ENCODE measurements at regions not wholly inside any gene's neighbourhood (a gene's known extent, or its start where the extent isn't known, plus 50 kb on each side); places are given as distances from the start of the nearest gene placed in this dataset.

- H3K4me3 ChIP-seq (ENCODE audit: insufficient read depth in 1 of 2, low read depth in 1 of 2, low read length in 2 of 2): no peak overlapping the region
- no peak overlapping the region for H4K91ac ChIP-seq (ENCODE audit: low read length)
- no peaks in the 10 kb centered on the region for H3K4me1 ChIP-seq (ENCODE audit: control insufficient read depth, insufficient read depth, low read depth, low read length)
- no peak overlapping the region for H2BK5ac ChIP-seq (ENCODE audit: low read depth, low read length, poor library complexity, severe bottlenecking)
- H3K9me3 ChIP-seq (ENCODE audit: control insufficient read depth, low read length): peaks cover 11% of the 10 kb centered on the region
- no peak for DNase-seq
- H3K36me3 ChIP-seq (ENCODE audit: control insufficient read depth in 1 of 2, insufficient read depth in 2 of 2, low read depth in 1 of 2, low read length in 2 of 2): no peaks in the 10 kb centered on the region
- no peak overlapping the region for H2BK12ac ChIP-seq (ENCODE audit: low read length in 2 of 2)
- peaks cover 4 to 74% of the 10 kb centered on the region in 2 experiments for H3K27me3 ChIP-seq (ENCODE audit: control insufficient read depth in 1 of 2, insufficient read depth in 1 of 2, low read length in 2 of 2)
- no peak overlapping the region for H2BK15ac ChIP-seq (ENCODE audit: low read depth, poor library complexity, severe bottlenecking)
- no peak overlapping the region for H2BK120ac ChIP-seq (ENCODE audit: low read depth, low read length)
- H2AFZ ChIP-seq (ENCODE audit: low read depth, low read length): no peak overlapping the region
- H3K14ac ChIP-seq (ENCODE audit: low read length in 2 of 2): no peak overlapping the region
- no peak overlapping the region for H3K4ac ChIP-seq (ENCODE audit: low read depth in 1 of 2, low read length in 2 of 2)
- H3K18ac ChIP-seq (ENCODE audit: low read depth in 1 of 2, low read length in 2 of 2): no peak overlapping the region
- H3K27ac ChIP-seq (ENCODE audit: low read length, poor library complexity, severe bottlenecking): no peak overlapping the region
- H4K8ac ChIP-seq (ENCODE audit: low read length): no peak overlapping the region
- H3K79me1 ChIP-seq (replicated peaks; ENCODE audit: low read length, poor library complexity, severe bottlenecking): no peaks in the 10 kb centered on the region
- no peak overlapping the region for H2AK5ac ChIP-seq (ENCODE audit: low read length, severe bottlenecking)
- WGBS: 72% methylated on average over 3 of the region's 4 CpGs
- no peak overlapping the region for H3K23ac ChIP-seq (ENCODE audit: low read length in 2 of 2)
- H3K9ac ChIP-seq (ENCODE audit: low read length): no peak overlapping the region
- no peak overlapping the region for H3K4me2 ChIP-seq (ENCODE audit: low read length, poor library complexity, severe bottlenecking)
These were observed 565.0 kb downstream of the BCOR start for GRCh38 chrX:39532761-39533160.

- Histone ChIP-seq H2AK5ac (ENCODE audit: low read length, severe bottlenecking) (no peak overlapping the region), H4K91ac (ENCODE audit: low read length) (no peak overlapping the region), H3K27ac (ENCODE audit: low read length, poor library complexity, severe bottlenecking) (no peak overlapping the region), H3K36me3 (ENCODE audit: control insufficient read depth in 1 of 2, insufficient read depth in 2 of 2, low read depth in 1 of 2, low read length in 2 of 2) (no peaks in the 10 kb centered on the region), H3K9ac (ENCODE audit: low read length) (no peak overlapping the region), H3K23ac (ENCODE audit: low read length in 2 of 2) (no peak overlapping the region), H2AFZ (ENCODE audit: low read depth, low read length) (no peak overlapping the region), H2BK5ac (ENCODE audit: low read depth, low read length, poor library complexity, severe bottlenecking) (no peak overlapping the region), H3K4me3 (ENCODE audit: insufficient read depth in 1 of 2, low read depth in 1 of 2, low read length in 2 of 2) (no peak overlapping the region), H2BK15ac (ENCODE audit: low read depth, poor library complexity, severe bottlenecking) (no peak overlapping the region), H3K4ac (ENCODE audit: low read depth in 1 of 2, low read length in 2 of 2) (no peak overlapping the region), H4K8ac (ENCODE audit: low read length) (no peak overlapping the region), H3K4me1 (ENCODE audit: control insufficient read depth, insufficient read depth, low read depth, low read length) (no peaks in the 10 kb centered on the region), H2BK12ac (ENCODE audit: low read length in 2 of 2) (no peak overlapping the region), H2BK120ac (ENCODE audit: low read depth, low read length) (no peak overlapping the region), H3K4me2 (ENCODE audit: low read length, poor library complexity, severe bottlenecking) (no peak overlapping the region), H3K14ac (ENCODE audit: low read length in 2 of 2) (no peak overlapping the region), H3K27me3 (ENCODE audit: control insufficient read depth in 1 of 2, insufficient read depth in 1 of 2, low read length in 2 of 2) (peaks cover 4 to 87% of the 10 kb centered on the region in 2 experiments), H3K18ac (ENCODE audit: low read depth in 1 of 2, low read length in 2 of 2) (no peak overlapping the region), H3K79me1 (replicated peaks; ENCODE audit: low read length, poor library complexity, severe bottlenecking) (no peaks in the 10 kb centered on the region), H3K9me3 (ENCODE audit: control insufficient read depth, low read length) (peaks cover 13% of the 10 kb centered on the region)
- no peak for DNase-seq
- WGBS: 73% methylated on average over 7 of the region's 7 CpGs
These were observed 562.8 kb downstream of the BCOR start for GRCh38 chrX:39534949-39535348.

- H3K4me1 ChIP-seq (ENCODE audit: control insufficient read depth, insufficient read depth, low read depth, low read length): no peaks in the 10 kb centered on the region
- no peak overlapping the region for H3K4me2 ChIP-seq (ENCODE audit: low read length, poor library complexity, severe bottlenecking)
- no peak overlapping the region for H2BK12ac ChIP-seq (ENCODE audit: low read length in 2 of 2)
- DNase-seq: no peak
- H3K27ac ChIP-seq (ENCODE audit: low read length, poor library complexity, severe bottlenecking): no peak overlapping the region
- no peak overlapping the region for H3K18ac ChIP-seq (ENCODE audit: low read depth in 1 of 2, low read length in 2 of 2)
- H3K14ac ChIP-seq (ENCODE audit: low read length in 2 of 2): no peak overlapping the region
- H3K27me3 ChIP-seq (ENCODE audit: control insufficient read depth in 1 of 2, insufficient read depth in 1 of 2, low read length in 2 of 2): peaks cover 4 to 94% of the 10 kb centered on the region in 2 experiments
- H3K4ac ChIP-seq (ENCODE audit: low read depth in 1 of 2, low read length in 2 of 2): no peak overlapping the region
- no peak overlapping the region for H2BK15ac ChIP-seq (ENCODE audit: low read depth, poor library complexity, severe bottlenecking)
- H3K36me3 ChIP-seq (ENCODE audit: control insufficient read depth in 1 of 2, insufficient read depth in 2 of 2, low read depth in 1 of 2, low read length in 2 of 2): no peaks in the 10 kb centered on the region
- no peak overlapping the region for H2AFZ ChIP-seq (ENCODE audit: low read depth, low read length)
- WGBS: 89% methylated on average over 8 of the region's 12 CpGs
- no peak overlapping the region for H2BK120ac ChIP-seq (ENCODE audit: low read depth, low read length)
- H3K9me3 ChIP-seq (ENCODE audit: control insufficient read depth, low read length): peaks cover 15% of the 10 kb centered on the region
- H4K91ac ChIP-seq (ENCODE audit: low read length): no peak overlapping the region
- no peaks in the 10 kb centered on the region for H3K79me1 ChIP-seq (replicated peaks; ENCODE audit: low read length, poor library complexity, severe bottlenecking)
- H3K23ac ChIP-seq (ENCODE audit: low read length in 2 of 2): no peak overlapping the region
- no peak overlapping the region for H3K9ac ChIP-seq (ENCODE audit: low read length)
- no peak overlapping the region for H3K4me3 ChIP-seq (ENCODE audit: insufficient read depth in 1 of 2, low read depth in 1 of 2, low read length in 2 of 2)
- H2AK5ac ChIP-seq (ENCODE audit: low read length, severe bottlenecking): no peak overlapping the region
- no peak overlapping the region for H4K8ac ChIP-seq (ENCODE audit: low read length)
- no peak overlapping the region for H2BK5ac ChIP-seq (ENCODE audit: low read depth, low read length, poor library complexity, severe bottlenecking)
These were observed 561.5 kb downstream of the BCOR start for GRCh38 chrX:39536211-39536610.

- Histone ChIP-seq H3K9me3 (ENCODE audit: control insufficient read depth, low read length) (peaks cover 9% of the 10 kb centered on the region), H3K27me3 (ENCODE audit: control insufficient read depth in 1 of 2, insufficient read depth in 1 of 2, low read length in 2 of 2) (peaks cover 3 to 56% of the 10 kb centered on the region in 2 experiments)
These were observed 555.9 kb downstream of the BCOR start for GRCh38 chrX:39541881-39542280.

More at GRCh38 chrX:39541881-39542280, 555.9 kb downstream of the BCOR start:
- Histone ChIP-seq H2BK15ac (ENCODE audit: low read depth, poor library complexity, severe bottlenecking) (no peak overlapping the region), H3K9ac (ENCODE audit: low read length) (no peak overlapping the region), H3K79me1 (replicated peaks; ENCODE audit: low read length, poor library complexity, severe bottlenecking) (no peaks in the 10 kb centered on the region), H3K18ac (ENCODE audit: low read depth in 1 of 2, low read length in 2 of 2) (no peak overlapping the region), H3K23ac (ENCODE audit: low read length in 2 of 2) (no peak overlapping the region), H3K4me1 (ENCODE audit: control insufficient read depth, insufficient read depth, low read depth, low read length) (no peaks in the 10 kb centered on the region), H2BK12ac (ENCODE audit: low read length in 2 of 2) (no peak overlapping the region), H3K36me3 (ENCODE audit: control insufficient read depth in 1 of 2, insufficient read depth in 2 of 2, low read depth in 1 of 2, low read length in 2 of 2) (no peaks in the 10 kb centered on the region), H2BK120ac (ENCODE audit: low read depth, low read length) (no peak overlapping the region), H3K14ac (ENCODE audit: low read length in 2 of 2) (no peak overlapping the region), H2BK5ac (ENCODE audit: low read depth, low read length, poor library complexity, severe bottlenecking) (no peak overlapping the region), H2AK5ac (ENCODE audit: low read length, severe bottlenecking) (no peak overlapping the region), H3K4me3 (ENCODE audit: insufficient read depth in 1 of 2, low read depth in 1 of 2, low read length in 2 of 2) (no peak overlapping the region), H3K27ac (ENCODE audit: low read length, poor library complexity, severe bottlenecking) (no peak overlapping the region), H3K4ac (ENCODE audit: low read depth in 1 of 2, low read length in 2 of 2) (no peak overlapping the region), H3K4me2 (ENCODE audit: low read length, poor library complexity, severe bottlenecking) (no peak overlapping the region), H4K91ac (ENCODE audit: low read length) (no peak overlapping the region), H2AFZ (ENCODE audit: low read depth, low read length) (no peak overlapping the region), H4K8ac (ENCODE audit: low read length) (no peak overlapping the region)
- 75% methylated on average over 5 of the region's 5 CpGs for WGBS
- DNase-seq: no peak
